HepG2 (cell line): ENCODE measurements at regions not wholly inside any gene's neighbourhood (a gene's known extent, or its start where the extent isn't known, plus 50 kb on each side); places are given as distances from the start of the nearest gene placed in this dataset.
"Not testable (repeated sequence)": the region's sequence is repeated elsewhere in the genome, so short reads cannot be mapped to it uniquely, and the experiment has no call there.

ENCODE experiments used
- ATAC-seq: fragments of 200-7000 bp; cut with Tn5 transposase; 3 replicates; pipeline ENCODE4 v1.9.1; 2020; ENCODE audit warnings: mild to moderate bottlenecking, moderate library complexity
- BruUV-seq: library from RNA; stranded (reverse); fragments of 400-500 nt; replicated peaks from 2 replicates; lab custom pipeline; 2021; lab: Mats Ljungman, UMichigan
- CTCF ChIA-PET: fragments of 300-600 bp; formaldehyde crosslinking; extraction: SDS; loops from one replicate; lab custom pipeline; 2021; ENCODE audit warnings: low total read pairs, inconsistent platforms, low intra/inter-chr PET ratio; lab: Yijun Ruan, JAX
- POLR2A ChIA-PET: fragments of 350-600 bp; sonication (Branson Sonifier 250); formaldehyde crosslinking; loops from one replicate; lab custom pipeline; 2020; ENCODE audit warnings: antibody characterized with exemption, inconsistent platforms; lab: Yijun Ruan, JAX
- DNase-seq: peaks from one replicate; pipeline ENCODE4 v3.0.0-alpha.2; 2015; ENCODE audit warnings: low spot score
- FAIRE-seq: peaks from 3 replicates; lab custom pipeline; 2011; peaks lifted over from hg19 to GRCh38; lab: Jason Lieb, UNC
- H2AFZ ChIP-seq: one replicate; pipeline ENCODE4 v1.6.1; 2011; ENCODE audit warnings: low read length, inconsistent platforms
- H3K27ac ChIP-seq: fragments of 300-600 bp; 3 replicates; pipeline ENCODE4 v1.8.0; 2011; ENCODE audit warnings: mixed run types, mild to moderate bottlenecking, mixed read lengths, low read length, inconsistent platforms; ENCODE audit not compliant: insufficient read depth; ENCODE audit errors: extremely low read length
- H3K27me3 ChIP-seq, 2 experiments: fragments of 200-600 bp in 1 of 2; 2 replicates in 1 of 2; 3 replicates in 1 of 2; pipeline versions ENCODE4 v1.6.0 to v1.8.0; 2011; ENCODE audit warnings: low read length in 2 of 2, mild to moderate bottlenecking in 2 of 2, moderate library complexity in 2 of 2, inconsistent platforms in 1 of 2; ENCODE audit not compliant: insufficient read depth in 2 of 2, control insufficient read depth in 1 of 2
- H3K36me3 ChIP-seq, 2 experiments: fragments of 200-600 bp in 1 of 2; replicated peaks in 1 of 2; 2 replicates in 1 of 2; 3 replicates in 1 of 2; pipeline versions ENCODE4 v1.5.1 to v1.8.0; 2011; ENCODE audit warnings: low read length in 2 of 2, inconsistent platforms in 1 of 2; ENCODE audit not compliant: insufficient read depth in 2 of 2, control insufficient read depth in 1 of 2
- H3K4me1 ChIP-seq: 2 replicates; pipeline ENCODE4 v1.5.1; 2012; ENCODE audit warnings: low read length, inconsistent platforms; ENCODE audit not compliant: insufficient read depth
- H3K4me2 ChIP-seq: 2 replicates; pipeline ENCODE4 v1.6.0; 2011; ENCODE audit warnings: low read depth, low read length, inconsistent platforms
- H3K4me3 ChIP-seq, 3 experiments: fragments of 200-600 bp in 1 of 3; sonication (generic), shearing (Covaris generic) in 1 of 3; replicated peaks in 1 of 3; 2 replicates each; pipeline ENCODE4 v1.5.1; 2011 to 2016; ENCODE audit warnings: low read length in 3 of 3, inconsistent platforms in 2 of 3, low read depth in 2 of 3, mild to moderate bottlenecking in 2 of 3, control low read depth in 1 of 3, mixed read lengths in 1 of 3; ENCODE audit not compliant: insufficient read depth in 1 of 3
- H3K79me2 ChIP-seq: one replicate; pipeline ENCODE4 v1.6.1; 2011; ENCODE audit warnings: low read length, inconsistent platforms; ENCODE audit not compliant: insufficient read depth
- H3K9ac ChIP-seq: 2 replicates; pipeline ENCODE4 v1.6.0; 2011; ENCODE audit warnings: mild to moderate bottlenecking, low read depth, low read length, inconsistent platforms; ENCODE audit not compliant: insufficient read depth
- H3K9me3 ChIP-seq: 2 replicates; pipeline ENCODE4 v1.5.1; 2012; ENCODE audit warnings: mild to moderate bottlenecking, low read length
- H4K20me1 ChIP-seq: 2 replicates; pipeline ENCODE4 v1.6.0; 2011; ENCODE audit warnings: inconsistent platforms, mild to moderate bottlenecking, low read length, moderate library complexity; ENCODE audit not compliant: insufficient read depth
- AFF4 ChIP-seq: sonication (generic); formaldehyde crosslinking; IDR thresholded peaks from 2 replicates; pipeline ENCODE4 v1.4.0; 2020; ENCODE audit warnings: missing genetic modification reagents
- DNMT3B ChIP-seq: conservative IDR thresholded peaks from 2 replicates; pipeline ENCODE4 v1.6.1; 2016; ENCODE audit warnings: missing biosample characterization, control low read depth
- DR1 ChIP-seq: sonication (generic); formaldehyde crosslinking; IDR thresholded peaks from 2 replicates; pipeline ENCODE4 v1.8.0; 2021; ENCODE audit warnings: mild to moderate bottlenecking, missing genetic modification reagents, inconsistent platforms
- MBNL3 ChIP-seq: fragments of 250-450 bp; sonication (Bioruptor Pico); conservative IDR thresholded peaks from 2 replicates; pipeline ENCODE4 v1.8.0; 2022; ENCODE audit warnings: mild to moderate bottlenecking, inconsistent platforms
- RNF2 ChIP-seq: fragments of 450-650 bp; conservative IDR thresholded peaks from 2 replicates; pipeline ENCODE4 v1.6.1; 2016; ENCODE audit warnings: low read depth
- RORA ChIP-seq: sonication (generic); formaldehyde crosslinking; IDR thresholded peaks from 2 replicates; pipeline ENCODE4 v1.5.0; 2020; ENCODE audit warnings: mild to moderate bottlenecking, missing genetic modification reagents, moderate library complexity
- SKIL ChIP-seq: sonication (generic); formaldehyde crosslinking; IDR thresholded peaks from 2 replicates; pipeline ENCODE4 v1.8.0; 2022; ENCODE audit warnings: missing genetic modification reagents, mild to moderate bottlenecking, moderate library complexity, borderline replicate concordance
- ZNF101 ChIP-seq: sonication (generic); formaldehyde crosslinking; IDR thresholded peaks from 2 replicates; pipeline ENCODE4 v1.4.0; 2020; ENCODE audit warnings: mild to moderate bottlenecking, low read depth, missing genetic modification reagents, borderline replicate concordance
- ZNF276 ChIP-seq: sonication (generic); formaldehyde crosslinking; IDR thresholded peaks from 2 replicates; pipeline ENCODE4 v1.4.0; 2020; ENCODE audit warnings: mild to moderate bottlenecking, low read depth, missing genetic modification reagents
- ZNF563 ChIP-seq: sonication (generic); formaldehyde crosslinking; IDR thresholded peaks from 2 replicates; pipeline ENCODE4 v1.8.0; 2022; ENCODE audit warnings: mild to moderate bottlenecking, moderate library complexity, missing genetic modification reagents
- WGBS: methylation state at CpG from one replicate; pipeline ENCODE4 v1.1.6; 2017; ENCODE audit warnings: low lambda C conversion rate; 5-methylcytosine and 5-hydroxymethylcytosine counted together
- in situ Hi-C: cut with HindIII; loops from 2 replicates; pipeline ENCODE4 v1.10.0; 2017; ENCODE audit warnings: low pct_unique_long_range_greater_than_20kb; ENCODE audit not compliant: extremely low pct_ligation_motif_present
- intact Hi-C: fragments of 100-400 bp; cut with micrococcal nuclease; formaldehyde crosslinking; loops from one replicate; pipeline ENCODE4 v1.10.0; 2022; ENCODE audit not compliant: unreplicated experiment
- TF ChIP-seq, protein P1 (sequence below): IDR thresholded peaks from 2 replicates; pipeline ENCODE4 v1.6.1; 2016; ENCODE audit warnings: mild to moderate bottlenecking, missing biosample characterization, missing genetic modification reagents

DNA sequence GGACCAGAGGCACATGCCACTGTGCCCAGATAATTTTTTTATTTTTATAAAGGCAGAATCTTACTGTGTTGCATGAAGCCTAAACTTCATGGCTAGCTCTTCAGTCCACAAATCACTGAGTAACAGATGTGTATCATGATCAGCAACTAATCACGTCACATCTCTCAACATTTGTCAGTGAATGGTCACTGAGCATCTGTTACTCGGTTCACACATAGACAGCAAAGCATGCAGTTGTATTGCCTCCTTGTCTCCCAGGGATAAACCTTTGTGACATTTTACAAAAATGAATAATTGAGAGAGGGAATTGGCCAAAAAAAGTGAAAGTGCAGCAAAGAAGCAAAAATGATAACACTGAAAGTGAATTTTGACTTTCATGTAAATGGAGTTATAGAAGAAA is 85.9 kb upstream of the BTG1 start:
- in situ Hi-C loops, H3K36me3 ChIP-seq, H2AFZ ChIP-seq, H4K20me1 ChIP-seq, H3K4me2 ChIP-seq, POLR2A ChIA-PET, CTCF ChIA-PET, H3K4me1 ChIP-seq, H3K27me3 ChIP-seq, ATAC-seq, DNase-seq, intact Hi-C loops, H3K9me3 ChIP-seq, H3K27ac ChIP-seq, H3K4me3 ChIP-seq, H3K79me2 ChIP-seq, H3K9ac ChIP-seq, BruUV-seq: not testable (repeated sequence)
- 30% methylated on average over 1 of the region's 2 CpGs for WGBS
- FAIRE-seq, result peak; percentile 60

DNA sequence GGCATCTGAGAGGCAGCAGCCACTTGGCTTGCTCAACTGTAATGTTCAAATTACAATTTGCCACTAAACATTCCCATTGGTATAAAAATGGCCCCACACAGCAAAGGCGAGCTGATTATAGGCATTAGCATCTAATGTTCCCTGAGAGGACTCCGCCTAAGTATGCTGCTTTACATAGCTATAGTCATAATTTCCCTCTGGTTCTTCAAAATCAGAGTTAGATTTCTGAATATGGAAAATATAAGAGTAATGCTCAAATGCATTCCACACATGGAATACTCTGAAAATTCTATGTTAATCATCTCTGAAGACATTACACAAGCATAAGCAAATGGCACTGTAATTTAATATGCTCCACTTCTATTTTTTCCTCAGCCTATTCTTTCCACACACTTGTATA is 83.7 kb upstream of the BTG1 start:
- in situ Hi-C loops, result no loop called here
- TF ChIP-seq, protein P1, sequence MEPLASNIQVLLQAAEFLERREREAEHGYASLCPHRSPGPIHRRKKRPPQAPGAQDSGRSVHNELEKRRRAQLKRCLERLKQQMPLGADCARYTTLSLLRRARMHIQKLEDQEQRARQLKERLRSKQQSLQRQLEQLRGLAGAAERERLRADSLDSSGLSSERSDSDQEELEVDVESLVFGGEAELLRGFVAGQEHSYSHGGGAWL (CRISPR knock-in tag), result no peak
- TF ChIP-seq RORA, result no peak
- no peak for TF ChIP-seq DR1 (CRISPR knock-in tag)
- TF ChIP-seq ZNF276 (CRISPR knock-in tag), result no peak
- TF ChIP-seq ZNF101, result no peak
- no peak for TF ChIP-seq RNF2
- TF ChIP-seq DNMT3B (CRISPR knock-in tag), result no peak
- TF ChIP-seq AFF4 (CRISPR knock-in tag), result no peak
- TF ChIP-seq SKIL (CRISPR knock-in tag), result no peak
- no peak for TF ChIP-seq ZNF563 (CRISPR knock-in tag)
- TF ChIP-seq MBNL3, result no peak

More for the DNA sequence above, 83.7 kb upstream of the BTG1 start:
- Histone ChIP-seq H3K9me3 (no peaks in the 10 kb centered on the region), H4K20me1 (no peaks in the 10 kb centered on the region), H3K4me2 (no peak overlapping the region), H3K27me3 (no peaks in the 10 kb centered on the region), H2AFZ (no peak overlapping the region), H3K36me3 (no peaks in the 10 kb centered on the region), H3K9ac (no peak overlapping the region), H3K4me3 (no peak overlapping the region), H3K27ac (no peak overlapping the region), H3K4me1 (no peaks in the 10 kb centered on the region), H3K79me2 (no peaks in the 10 kb centered on the region)
- no TSS peak for BruUV-seq
- no peak for DNase-seq
- intact Hi-C loops, result no loop called here
- no peak for FAIRE-seq
- ChIA-PET POLR2A (no interaction called here), CTCF (no interaction called here)
- 15% methylated on average over 2 of the region's 2 CpGs for WGBS
- ATAC-seq, result no peak
